Thoracic aorta (tissue), 2 donors: ENCODE measurements at regions not wholly inside any gene's neighbourhood (a gene's known extent, or its start where the extent isn't known, plus 50 kb on each side); places are given as distances from the start of the nearest gene placed in this dataset.

Experiments used
- ATAC-seq: fragments of 150-250 bp; one replicate; pipeline ENCODE4 v1.8.0; 2017; ENCODE audit warnings: low read depth; ENCODE audit not compliant: insufficient number of reproducible peaks, low FRiP score
- DNase-seq: peaks from one replicate; pipeline ENCODE4 v3.0.0-alpha.2; 2020; ENCODE audit warnings: low spot score
- H3K27ac ChIP-seq, 2 donors: fragments of 200-600 bp; sonication (generic); 1 replicate in 1 of 2; 2 replicates in 1 of 2; pipeline ENCODE4 v1.5.1; 2016; ENCODE audit warnings: mild to moderate bottlenecking in 2 of 2, moderate library complexity in 2 of 2
- H3K27me3 ChIP-seq: fragments of 200-600 bp; sonication (generic); replicated peaks from 2 replicates; pipeline ENCODE4 v1.6.0; 2016; ENCODE audit warnings: mild to moderate bottlenecking; ENCODE audit not compliant: insufficient read depth
- H3K36me3 ChIP-seq: fragments of 200-600 bp; sonication (generic); one replicate; pipeline ENCODE4 v1.5.1; 2016
- H3K4me1 ChIP-seq, 2 donors: fragments of 200-600 bp; sonication (generic); 1 replicate in 1 of 2; 2 replicates in 1 of 2; pipeline versions ENCODE4 v1.5.1 to v1.6.0; 2016; ENCODE audit warnings: low read depth in 2 of 2, mild to moderate bottlenecking in 1 of 2; ENCODE audit not compliant: control insufficient read depth in 1 of 2
- H3K4me3 ChIP-seq: fragments of 200-600 bp; sonication (generic); 2 replicates; pipeline ENCODE4 v1.5.1; 2016; ENCODE audit warnings: mild to moderate bottlenecking
- H3K9me3 ChIP-seq: fragments of 200-600 bp; sonication (generic); 2 replicates; pipeline ENCODE4 v1.5.1; 2016
- CTCF ChIP-seq: fragments of 200-600 bp; sonication (generic); IDR thresholded peaks from one replicate; pipeline ENCODE4 v1.5.1; 2019; ENCODE audit warnings: antibody characterized with exemption

GRCh38 chr13:86403181-86403580 is 604.0 kb upstream of the SLITRK6 start:
- Histone ChIP-seq H3K36me3 (no peaks in the 10 kb centered on the region), H3K4me1 (no peaks in the 10 kb centered on the region), H3K27ac (no peak overlapping the region), H3K9me3 (no peaks in the 10 kb centered on the region), H3K4me3 (no peak overlapping the region), H3K27me3 (no peaks in the 10 kb centered on the region)
- DNase-seq (no peak), ATAC-seq (no peak)
- TF ChIP-seq CTCF = no peak

GRCh38 chr13:86409466-86410241 is 610.4 kb upstream of the SLITRK6 start:
- no peaks in the 10 kb centered on the region for H3K27me3 ChIP-seq
- H3K4me1 ChIP-seq = no peaks in the 10 kb centered on the region
- no peak for TF ChIP-seq CTCF
- ATAC-seq = no peak
- no peak for DNase-seq
- no peaks in the 10 kb centered on the region for H3K9me3 ChIP-seq
- H3K36me3 ChIP-seq = no peaks in the 10 kb centered on the region
- no peak overlapping the region for H3K4me3 ChIP-seq
- H3K27ac ChIP-seq = no peak overlapping the region

GRCh38 chr13:86425170-86425815 is 626.1 kb upstream of the SLITRK6 start:
- DNase-seq (no peak), ATAC-seq (no peak)
- peaks cover 3% of the 10 kb centered on the region for H3K9me3 ChIP-seq
- no peaks in the 10 kb centered on the region for H3K27me3 ChIP-seq
- no peak overlapping the region for H3K4me3 ChIP-seq
- H3K27ac ChIP-seq = no peak overlapping the region
- no peak for TF ChIP-seq CTCF
- no peaks in the 10 kb centered on the region for H3K4me1 ChIP-seq
- H3K36me3 ChIP-seq = no peaks in the 10 kb centered on the region

- no peaks in the 10 kb centered on the region for H3K36me3 ChIP-seq
- no peaks in the 10 kb centered on the region for H3K4me1 ChIP-seq
- no peak for TF ChIP-seq CTCF
- no peak overlapping the region for H3K27ac ChIP-seq
- peaks cover 3% of the 10 kb centered on the region for H3K9me3 ChIP-seq
- H3K27me3 ChIP-seq = no peaks in the 10 kb centered on the region
- DNase-seq = no peak
- no peak overlapping the region for H3K4me3 ChIP-seq
- ATAC-seq = no peak
These were observed 627.2 kb upstream of the SLITRK6 start for GRCh38 chr13:86426437-86426836.

GRCh38 chr13:86429756-86430155 is 630.5 kb upstream of the SLITRK6 start:
- H3K4me3 ChIP-seq = no peak overlapping the region
- no peaks in the 10 kb centered on the region for H3K4me1 ChIP-seq
- H3K9me3 ChIP-seq = peaks cover 3% of the 10 kb centered on the region
- H3K27ac ChIP-seq = no peak overlapping the region
- no peak for DNase-seq
- no peaks in the 10 kb centered on the region for H3K27me3 ChIP-seq
- no peaks in the 10 kb centered on the region for H3K36me3 ChIP-seq
- TF ChIP-seq CTCF = no peak
- ATAC-seq = no peak
